ENCODE measurements at regions not wholly inside any gene's neighbourhood (a gene's known extent, or its start where the extent isn't known, plus 50 kb on each side); places are given as distances from the start of the nearest gene placed in this dataset.

- Histone ChIP-seq H3F3A (ENCODE audit: low read depth) (no peaks in the 10 kb centered on the region), H3K9ac (ENCODE audit: low read depth, low read length, poor library complexity, severe bottlenecking) (no peak overlapping the region), H2AFZ (ENCODE audit: low read length) (no peak overlapping the region), H3K9me3 (ENCODE audit: insufficient read depth, low read depth, low read length) (no peaks in the 10 kb centered on the region), H3K4me1 (ENCODE audit: insufficient read depth, low read length, poor library complexity, severe bottlenecking) (no peaks in the 10 kb centered on the region), H3K4me3 (ENCODE audit: low read length, poor library complexity, severe bottlenecking) (no peak overlapping the region), H3K4me2 (ENCODE audit: low read depth, low read length, poor library complexity, severe bottlenecking) (no peak overlapping the region), H3K36me3 (ENCODE audit: insufficient read depth, low read length) (no peaks in the 10 kb centered on the region), H3K9me2 (replicated peaks; ENCODE audit: low read depth, low read length) (no peaks in the 10 kb centered on the region), H3K79me2 (ENCODE audit: insufficient read depth, low read length) (no peaks in the 10 kb centered on the region), H4K20me1 (ENCODE audit: insufficient read depth, low read length, poor library complexity, severe bottlenecking) (no peaks in the 10 kb centered on the region), H3K27me3 (ENCODE audit: insufficient read depth, low read length, poor library complexity, severe bottlenecking) (no peaks in the 10 kb centered on the region)
- TF ChIP-seq CTCF (conservative IDR thresholded peaks at IDR 0.05; ENCODE audit: low read length) (no peak), EZH2phosphoT487 (IDR thresholded peaks at IDR 0.05; ENCODE audit: borderline replicate concordance) (no peak)
Observed at GRCh38 chr7:41153268-41153667, 549.6 kb downstream of the INHBA start.

GRCh38 chr7:41152179-41152678, 550.7 kb downstream of the INHBA start:
- no peaks in the 10 kb centered on the region for H3K9me2 ChIP-seq (replicated peaks; ENCODE audit: low read depth, low read length)

GRCh38 chr7:41149576-41149975, 553.3 kb downstream of the INHBA start:
- Histone ChIP-seq H3K79me2 (ENCODE audit: insufficient read depth, low read length) (no peaks in the 10 kb centered on the region), H3K4me2 (ENCODE audit: low read depth, low read length, poor library complexity, severe bottlenecking) (no peak overlapping the region), H3K9me2 (replicated peaks; ENCODE audit: low read depth, low read length) (no peaks in the 10 kb centered on the region), H3K9ac (ENCODE audit: low read depth, low read length, poor library complexity, severe bottlenecking) (no peak overlapping the region), H3K9me3 (ENCODE audit: insufficient read depth, low read depth, low read length) (no peaks in the 10 kb centered on the region), H3K4me1 (ENCODE audit: insufficient read depth, low read length, poor library complexity, severe bottlenecking) (no peaks in the 10 kb centered on the region), H3K36me3 (ENCODE audit: insufficient read depth, low read length) (no peaks in the 10 kb centered on the region), H2AFZ (ENCODE audit: low read length) (no peak overlapping the region), H4K20me1 (ENCODE audit: insufficient read depth, low read length, poor library complexity, severe bottlenecking) (no peaks in the 10 kb centered on the region), H3F3A (ENCODE audit: low read depth) (no peaks in the 10 kb centered on the region), H3K4me3 (ENCODE audit: low read length, poor library complexity, severe bottlenecking) (no peak overlapping the region), H3K27me3 (ENCODE audit: insufficient read depth, low read length, poor library complexity, severe bottlenecking) (no peaks in the 10 kb centered on the region)
- TF ChIP-seq CTCF (conservative IDR thresholded peaks at IDR 0.05; ENCODE audit: low read length) (no peak), EZH2phosphoT487 (IDR thresholded peaks at IDR 0.05; ENCODE audit: borderline replicate concordance) (no peak)

More at GRCh38 chr7:41152179-41152678, 550.7 kb downstream of the INHBA start:
- H3K79me2 ChIP-seq (ENCODE audit: insufficient read depth, low read length): no peaks in the 10 kb centered on the region
- no peaks in the 10 kb centered on the region for H3K4me1 ChIP-seq (ENCODE audit: insufficient read depth, low read length, poor library complexity, severe bottlenecking)
- no peaks in the 10 kb centered on the region for H3K36me3 ChIP-seq (ENCODE audit: insufficient read depth, low read length)
- no peaks in the 10 kb centered on the region for H3F3A ChIP-seq (ENCODE audit: low read depth)
- H3K9me3 ChIP-seq (ENCODE audit: insufficient read depth, low read depth, low read length): no peaks in the 10 kb centered on the region
- TF ChIP-seq EZH2phosphoT487 (IDR thresholded peaks at IDR 0.05; ENCODE audit: borderline replicate concordance) (no peak), CTCF (conservative IDR thresholded peaks at IDR 0.05; ENCODE audit: low read length) (no peak)
- no peak overlapping the region for H3K4me2 ChIP-seq (ENCODE audit: low read depth, low read length, poor library complexity, severe bottlenecking)
- no peaks in the 10 kb centered on the region for H4K20me1 ChIP-seq (ENCODE audit: insufficient read depth, low read length, poor library complexity, severe bottlenecking)
- no peak overlapping the region for H3K9ac ChIP-seq (ENCODE audit: low read depth, low read length, poor library complexity, severe bottlenecking)
- H3K4me3 ChIP-seq (ENCODE audit: low read length, poor library complexity, severe bottlenecking): no peak overlapping the region
- no peak overlapping the region for H2AFZ ChIP-seq (ENCODE audit: low read length)
- no peaks in the 10 kb centered on the region for H3K27me3 ChIP-seq (ENCODE audit: insufficient read depth, low read length, poor library complexity, severe bottlenecking)
